ENCODE measurements at regions not wholly inside any gene's neighbourhood (a gene's known extent, or its start where the extent isn't known, plus 50 kb on each side); places are given as distances from the start of the nearest gene placed in this dataset.

GRCh38 chr9:108720191-108720642 is 135.6 kb downstream of the ACTL7B start:
- DNase-seq (ENCODE audit: low spot score) = no peak

GRCh38 chr9:108710424-108710823 is 145.4 kb downstream of the ACTL7B start:
- no peak for DNase-seq (ENCODE audit: low spot score)

- no peak for DNase-seq (ENCODE audit: low spot score)
These were observed 145.8 kb downstream of the ACTL7B start for GRCh38 chr9:108709997-108710396.

DNA sequence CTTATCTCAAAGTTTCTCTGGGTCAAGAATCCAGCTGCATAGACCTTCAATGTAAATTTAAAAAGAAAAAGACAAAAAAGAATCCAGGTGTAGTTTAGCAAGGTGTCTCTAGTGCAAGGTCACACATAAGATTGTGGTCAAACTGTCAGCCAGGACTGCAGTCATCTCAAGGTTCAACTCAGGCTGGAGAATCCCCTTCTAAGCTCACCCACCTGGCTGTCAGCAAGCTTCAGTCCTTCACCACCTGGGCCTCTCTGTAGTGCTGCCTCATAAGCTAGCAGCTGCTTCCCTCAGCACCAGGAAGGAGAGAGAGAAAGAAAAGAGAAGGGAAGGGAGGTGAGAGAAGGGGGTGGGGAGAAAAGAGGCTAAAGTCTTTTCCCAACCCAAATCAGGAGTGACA is 146.7 kb downstream of the ACTL7B start:
- DNase-seq (ENCODE audit: low spot score) = no peak

DNA sequence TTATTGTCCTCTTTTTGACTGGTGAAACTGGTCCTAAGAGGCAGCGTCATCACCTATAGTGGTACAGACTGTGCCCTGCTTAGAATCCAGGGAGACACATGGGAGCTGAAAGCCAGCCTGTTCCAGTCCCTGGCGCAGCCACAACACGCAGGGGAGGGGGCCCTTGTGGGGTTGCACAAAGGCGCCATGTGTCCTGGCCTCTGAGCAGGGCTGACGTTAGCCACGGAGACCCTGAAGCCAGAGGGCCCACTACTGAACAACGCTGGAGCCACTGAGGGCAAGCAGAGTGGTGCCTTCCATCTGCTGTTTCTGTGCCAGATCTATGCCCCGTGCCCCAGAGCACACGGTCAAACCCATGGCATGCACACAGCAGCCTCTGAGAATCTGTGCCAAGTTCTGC is 147.3 kb downstream of the ACTL7B start:
- no peak for DNase-seq (ENCODE audit: low spot score)

DNA sequence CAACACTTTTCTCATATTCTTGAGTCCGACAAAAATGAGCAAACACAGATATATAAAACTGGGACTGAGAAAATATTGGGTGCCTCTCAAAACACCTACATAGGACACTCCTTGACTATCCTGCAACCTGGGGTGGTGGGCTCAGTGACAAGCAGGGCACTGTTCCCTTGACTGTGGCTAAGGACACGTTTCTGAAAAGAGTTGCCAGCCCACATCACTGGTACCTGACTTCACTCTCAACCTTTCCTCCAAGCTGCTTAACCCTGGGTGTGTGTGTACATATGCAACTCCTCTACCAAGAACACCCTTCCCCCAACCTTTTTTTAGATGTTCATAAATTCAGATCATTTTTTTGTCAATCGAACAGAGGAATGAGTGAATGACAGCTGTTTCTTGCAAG is 148.7 kb downstream of the ACTL7B start:
- DNase-seq (ENCODE audit: low spot score) = no peak

DNA sequence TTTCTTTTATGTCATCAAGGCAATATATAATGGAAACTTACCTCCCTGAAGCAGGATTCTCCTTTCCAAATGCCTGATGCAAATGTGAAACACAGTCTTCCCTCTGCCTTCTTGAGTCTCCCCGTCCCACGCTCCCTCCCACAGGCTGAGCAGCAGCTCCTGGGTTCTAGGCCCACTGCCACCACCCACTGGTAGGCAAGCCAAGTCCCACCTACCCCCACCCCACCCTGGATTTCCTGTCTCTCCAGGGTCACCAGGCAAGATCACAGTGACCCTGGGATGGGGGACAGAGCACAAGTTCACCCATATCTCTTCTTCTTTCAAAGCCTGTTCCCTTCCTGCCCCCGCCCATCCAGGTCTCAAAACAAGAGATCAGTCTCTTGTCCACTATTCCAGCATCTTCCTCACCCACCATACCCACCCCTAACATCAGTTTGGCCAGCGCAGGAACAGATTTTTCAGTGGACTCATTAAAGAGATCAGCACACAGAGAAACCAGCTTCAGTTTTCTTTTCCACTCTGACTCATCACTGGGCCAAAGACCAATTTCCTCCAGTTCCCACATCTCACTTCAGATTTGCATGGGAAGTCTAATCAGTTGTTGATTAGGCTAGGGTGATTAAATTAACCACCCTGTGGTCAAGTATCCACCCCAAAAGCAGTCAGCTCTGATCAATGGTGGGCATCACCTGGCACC is 151.5 kb downstream of the ACTL7B start:
- peak; percentile 39 for DNase-seq (ENCODE audit: low spot score)

GRCh38 chr9:108703429-108703828 is 152.4 kb downstream of the ACTL7B start:
- no peak for DNase-seq (ENCODE audit: low spot score)

- DNase-seq (ENCODE audit: low spot score) = no peak
These were observed 153.1 kb downstream of the ACTL7B start for GRCh38 chr9:108702681-108703080.

DNA sequence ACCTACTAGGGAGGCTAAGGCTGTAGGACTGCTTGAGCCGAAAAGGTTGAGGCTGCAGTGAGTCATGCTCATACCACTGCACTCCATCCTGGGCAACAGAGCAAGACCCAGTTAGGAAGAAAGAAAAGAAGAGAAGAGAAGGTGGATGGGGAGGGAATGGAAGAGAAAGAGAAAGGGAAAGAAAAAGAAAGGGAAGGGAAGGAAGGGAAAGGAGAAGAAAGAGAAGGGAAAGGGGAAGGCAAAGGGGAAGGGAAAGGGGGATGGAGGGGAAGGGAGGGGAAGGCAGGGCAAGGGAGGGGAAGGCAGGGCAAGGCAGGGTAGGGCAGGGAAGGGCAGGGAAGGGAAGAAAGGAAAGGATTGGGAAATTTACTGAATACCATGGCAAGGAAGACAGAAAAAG is 157.0 kb downstream of the ACTL7B start:
- DNase-seq (ENCODE audit: low spot score) = no peak

GRCh38 chr9:108698231-108698630 is 157.6 kb downstream of the ACTL7B start:
- DNase-seq (ENCODE audit: low spot score) = no peak

- DNase-seq (ENCODE audit: low spot score) = no peak
These were observed 159.6 kb downstream of the ACTL7B start for GRCh38 chr9:108696156-108696555.

DNA sequence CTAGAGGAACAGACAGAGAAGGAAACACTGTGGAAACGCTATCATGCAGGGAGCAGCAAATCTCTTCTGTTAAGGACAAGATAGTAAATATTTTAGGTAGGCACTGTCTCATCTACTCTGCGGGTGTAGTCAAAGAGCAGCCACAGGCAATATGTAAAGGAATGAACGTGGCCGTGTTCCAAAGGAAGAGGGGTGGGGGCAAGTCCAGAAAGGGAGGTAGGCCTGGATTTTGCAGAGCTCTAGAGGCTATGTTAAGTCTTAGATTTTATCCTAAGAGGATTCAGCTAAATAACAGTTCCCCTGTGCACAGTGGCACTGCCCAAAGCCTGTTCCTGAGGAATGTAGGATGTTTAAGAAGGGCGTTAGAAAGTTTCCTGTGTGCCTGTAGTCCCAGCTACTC is 161.6 kb downstream of the ACTL7B start:
- DNase-seq (ENCODE audit: low spot score) = no peak

DNA sequence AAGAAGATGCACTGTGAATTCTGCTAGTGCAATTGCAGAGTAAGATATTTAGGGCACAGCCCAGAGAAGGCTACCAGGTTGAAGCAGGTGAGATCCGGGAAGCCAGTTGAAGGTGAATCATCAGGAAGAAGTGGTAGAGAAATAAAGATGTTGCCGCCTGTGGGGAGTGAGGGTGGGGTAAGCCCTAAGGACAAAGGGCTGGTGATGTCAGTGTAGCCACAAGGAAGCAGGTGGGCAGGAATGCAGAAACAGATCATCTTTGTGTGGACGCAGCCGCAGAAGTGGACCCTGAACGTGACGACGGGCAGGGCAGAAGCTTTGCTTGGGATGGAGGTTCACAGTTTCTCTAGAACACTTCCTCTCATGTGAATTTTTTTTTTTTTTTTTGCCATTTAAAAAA is 164.2 kb downstream of the ACTL7B start:
- DNase-seq (ENCODE audit: low spot score) = no peak

GRCh38 chr9:108688676-108689075 is 167.1 kb downstream of the ACTL7B start:
- no peak for DNase-seq (ENCODE audit: low spot score)

GRCh38 chr9:108688051-108688450 is 167.7 kb downstream of the ACTL7B start:
- no peak for DNase-seq (ENCODE audit: low spot score)

- DNase-seq (ENCODE audit: low spot score) = peak; percentile 35
These were observed 168.5 kb downstream of the ACTL7B start for GRCh38 chr9:108687006-108687987.

DNA sequence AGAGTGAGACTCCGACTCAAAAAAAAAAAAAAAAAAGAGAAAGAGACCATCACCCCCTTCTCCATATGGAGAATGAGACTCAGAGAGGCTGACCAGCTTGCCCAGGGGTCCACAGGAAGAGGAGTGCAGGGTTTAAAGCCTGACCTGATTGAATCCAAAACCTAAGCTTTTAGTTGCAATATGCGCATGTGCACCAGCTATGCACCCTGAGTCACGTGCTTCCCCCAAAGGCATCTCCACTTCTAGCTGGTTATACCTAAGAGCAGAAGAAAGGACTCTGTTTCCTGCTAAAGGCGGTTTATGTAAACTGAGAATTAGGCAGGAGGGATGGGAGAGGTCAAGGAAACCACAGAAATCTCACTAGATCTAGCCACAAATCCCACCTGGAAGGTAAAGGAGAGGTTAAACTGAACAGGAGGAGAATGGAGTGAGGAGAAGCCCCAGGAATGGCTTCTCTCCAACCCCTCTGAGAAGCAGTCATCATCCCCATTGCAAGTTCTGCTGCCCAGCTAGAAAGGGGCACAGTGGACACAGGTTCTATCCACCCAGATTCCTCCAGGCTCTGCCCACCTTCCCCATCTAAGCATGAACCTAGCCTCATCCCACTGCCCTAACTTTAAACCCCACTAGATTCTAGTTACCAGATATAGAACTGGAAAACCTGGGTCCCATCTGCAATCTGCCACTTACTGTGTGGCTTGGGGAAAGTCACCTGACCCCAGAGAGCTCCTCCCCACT is 171.3 kb downstream of the ACTL7B start:
- no peak for DNase-seq (ENCODE audit: low spot score)

- no peak for DNase-seq (ENCODE audit: low spot score)
These were observed 172.5 kb downstream of the ACTL7B start for GRCh38 chr9:108683245-108683644.

DNA sequence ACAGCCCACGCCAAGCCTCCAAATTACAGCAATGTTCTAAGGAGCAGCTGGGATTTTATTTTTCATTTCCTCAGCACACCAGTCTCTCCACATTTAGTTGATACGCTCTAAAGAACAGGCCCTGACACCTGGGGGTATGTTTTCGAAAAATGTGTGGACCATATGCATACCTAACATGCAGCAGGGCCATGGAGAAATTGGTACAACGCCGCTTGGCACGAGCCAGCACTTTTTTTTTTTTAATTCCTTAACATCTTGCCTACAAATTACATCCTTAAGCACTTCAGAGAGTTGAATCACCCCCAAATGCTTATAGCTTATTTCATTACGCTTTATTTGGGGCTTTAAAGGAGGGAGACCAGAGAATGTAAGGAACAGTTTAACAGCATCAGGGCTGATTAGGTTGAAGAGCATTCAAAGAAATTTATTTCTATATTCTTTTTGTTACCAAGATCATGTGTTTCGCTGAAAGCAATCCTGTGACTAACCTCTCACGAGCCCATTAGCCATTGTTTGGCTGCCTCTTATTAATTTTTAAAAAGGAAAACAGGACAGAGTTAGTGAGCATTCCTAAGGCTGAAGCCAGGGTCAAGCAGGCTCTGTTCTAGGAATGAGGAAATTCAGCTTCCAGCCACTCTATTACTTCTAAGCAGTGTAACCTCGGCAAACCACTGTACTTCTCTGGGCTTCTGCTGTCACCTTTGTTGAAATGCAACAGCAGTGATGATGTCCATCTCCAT is 173.8 kb downstream of the ACTL7B start:
- DNase-seq (ENCODE audit: low spot score) = peak; percentile 36

GRCh38 chr9:108680946-108681345 is 174.8 kb downstream of the ACTL7B start:
- DNase-seq (ENCODE audit: low spot score) = no peak

- DNase-seq (ENCODE audit: low spot score) = no peak
These were observed 178.0 kb downstream of the ACTL7B start for GRCh38 chr9:108677776-108678175.
